Stimulated activated CD4-positive, alpha-beta T cell treated with anti-CD3 and anti-CD28 coated beads, Interleukin-4, amount 100 ng/mL, for 24 hours (primary cell): ENCODE measurements at regions not wholly inside any gene's neighbourhood (a gene's known extent, or its start where the extent isn't known, plus 50 kb on each side); places are given as distances from the start of the nearest gene placed in this dataset.
A peak's percentile ranks its signal among the peaks of the same experiment; 100 is the strongest.

Experiments used
- DNase-seq: peaks from one replicate; pipeline ENCODE4 v3.0.0-alpha.2; 2020

- no peak for DNase-seq
These were observed 83.0 kb upstream of the GJB5 start for GRCh38 chr1:34671887-34672286.

- DNase-seq: peak; percentile 47
These were observed 73.1 kb upstream of the GJB5 start for GRCh38 chr1:34681480-34682451.

- DNase-seq: no peak
These were observed 72.2 kb upstream of the GJB5 start for GRCh38 chr1:34682452-34683223.

- DNase-seq: no peak
These were observed 71.2 kb upstream of the GJB5 start for GRCh38 chr1:34683616-34684015.

GRCh38 chr1:34684266-34684665, 70.6 kb upstream of the GJB5 start:
- no peak for DNase-seq

GRCh38 chr1:34685225-34685624, 69.6 kb upstream of the GJB5 start:
- DNase-seq: no peak

GRCh38 chr1:34686531-34686930, 68.3 kb upstream of the GJB5 start:
- no peak for DNase-seq

GRCh38 chr1:34688006-34688741, 66.7 kb upstream of the GJB5 start:
- no peak for DNase-seq

GRCh38 chr1:34690269-34690668, 64.6 kb upstream of the GJB5 start:
- DNase-seq: no peak

- no peak for DNase-seq
These were observed 61.8 kb upstream of the GJB5 start for GRCh38 chr1:34693081-34693480.

GRCh38 chr1:34694383-34694782, 60.5 kb upstream of the GJB5 start:
- DNase-seq: no peak

GRCh38 chr1:34695580-34695979, 59.3 kb upstream of the GJB5 start:
- DNase-seq: no peak

- DNase-seq: no peak
These were observed 58.6 kb upstream of the GJB5 start for GRCh38 chr1:34696230-34696629.

GRCh38 chr1:34696981-34697380, 57.9 kb upstream of the GJB5 start:
- DNase-seq: no peak

GRCh38 chr1:34697818-34698217, 57.0 kb upstream of the GJB5 start:
- no peak for DNase-seq

GRCh38 chr1:34701326-34702060, 53.4 kb upstream of the GJB5 start:
- DNase-seq: no peak
